K562 (cell line): ENCODE measurements at regions not wholly inside any gene's neighbourhood (a gene's known extent, or its start where the extent isn't known, plus 50 kb on each side); places are given as distances from the start of the nearest gene placed in this dataset.

Experiments
- ATAC-seq: fragments of 200-7000 bp; cut with Tn5 transposase; 3 replicates; pipeline ENCODE4 v1.9.1; 2020; ENCODE audit warnings: moderate library complexity
- BruUV-seq: library from RNA; stranded (reverse); fragments of 400-500 nt; replicated peaks from 2 replicates; lab custom pipeline; 2021; lab: Mats Ljungman, UMichigan
- CTCF ChIA-PET: fragments of 300-600 bp; formaldehyde crosslinking; extraction: SDS; loops from one replicate; lab custom pipeline; 2021; ENCODE audit warnings: low intra/inter-chr PET ratio; lab: Yijun Ruan, JAX
- POLR2A ChIA-PET: fragments of 300-600, 350-650 bp; sonication (Branson Sonifier 250); formaldehyde crosslinking; extraction: SDS; loops from one replicate; lab custom pipeline; 2021; ENCODE audit warnings: antibody characterized with exemption, inconsistent platforms; lab: Yijun Ruan, JAX
- DNase-seq, 4 experiments: peaks; one replicate each; pipeline versions ENCODE4 v3.0.0 to v3.0.0-alpha.2; 2011 to 2018; ENCODE audit warnings: low spot score in 3 of 4, mixed read lengths in 3 of 4; ENCODE audit errors: extremely low read depth in 1 of 4
- FAIRE-seq: peaks from 2 replicates; lab custom pipeline; 2011; peaks lifted over from hg19 to GRCh38; lab: Jason Lieb, UNC
- H2AFZ ChIP-seq: 2 replicates; pipeline ENCODE4 v1.6.0; 2011; ENCODE audit warnings: low read depth, low read length, control low read depth, inconsistent platforms
- H3K27ac ChIP-seq: fragments of 200-600 bp; 3 replicates; pipeline ENCODE4 v1.8.0; 2011; ENCODE audit warnings: low read depth, mild to moderate bottlenecking, control low read depth, inconsistent platforms, low read length, moderate library complexity, mixed read lengths; ENCODE audit errors: extremely low read depth
- H3K27me3 ChIP-seq, 2 experiments: fragments of 300-600 bp in 1 of 2; 2 replicates in 1 of 2; 3 replicates in 1 of 2; pipeline versions ENCODE4 v1.6.0 to v1.8.0; 2011; ENCODE audit warnings: inconsistent platforms in 2 of 2, low read length in 2 of 2, mild to moderate bottlenecking in 1 of 2, mixed read lengths in 1 of 2, moderate library complexity in 1 of 2; ENCODE audit not compliant: control insufficient read depth in 2 of 2, insufficient read depth in 2 of 2
- H3K36me3 ChIP-seq: fragments of 300-600 bp; 3 replicates; pipeline ENCODE4 v1.8.0; 2011; ENCODE audit warnings: mild to moderate bottlenecking, low read length, inconsistent platforms; ENCODE audit not compliant: control insufficient read depth, insufficient read depth
- H3K4me1 ChIP-seq, 2 experiments: fragments of 200-600 bp in 1 of 2; replicated peaks in 1 of 2; 2 replicates in 1 of 2; 3 replicates in 1 of 2; pipeline versions ENCODE4 v1.5.1 to v1.8.0; 2011; ENCODE audit warnings: inconsistent platforms in 2 of 2, low read length in 2 of 2, mild to moderate bottlenecking in 1 of 2, mixed read lengths in 1 of 2, moderate library complexity in 1 of 2; ENCODE audit not compliant: control insufficient read depth in 2 of 2, insufficient read depth in 2 of 2
- H3K4me2 ChIP-seq: 2 replicates; pipeline ENCODE4 v1.6.1; 2011; ENCODE audit warnings: low read length, control low read depth, inconsistent platforms, mixed read lengths; ENCODE audit not compliant: insufficient read depth
- H3K4me3 ChIP-seq: fragments of 200-600 bp; sonication (generic), shearing (Covaris generic); 2 replicates; pipeline ENCODE4 v1.5.1; 2016; ENCODE audit warnings: control low read depth, inconsistent platforms
- H3K79me2 ChIP-seq: fragments of 200-600 bp; 3 replicates; pipeline ENCODE4 v1.8.0; 2011; ENCODE audit warnings: low read length, inconsistent platforms; ENCODE audit not compliant: control insufficient read depth, insufficient read depth
- H3K9ac ChIP-seq, 2 experiments: 2 replicates each; pipeline versions ENCODE4 v1.6.0 to v1.6.1; 2011; ENCODE audit warnings: low read depth in 2 of 2, low read length in 2 of 2, control low read depth in 1 of 2, inconsistent platforms in 1 of 2, mild to moderate bottlenecking in 1 of 2, mixed read lengths in 1 of 2; ENCODE audit not compliant: insufficient read depth in 1 of 2
- H3K9me1 ChIP-seq: one replicate; pipeline ENCODE4 v1.6.0; 2011; ENCODE audit warnings: inconsistent platforms, mild to moderate bottlenecking, low read length, moderate library complexity; ENCODE audit not compliant: control insufficient read depth, insufficient read depth
- H3K9me3 ChIP-seq: replicated peaks from 2 replicates; pipeline ENCODE4 v1.5.1; 2011; ENCODE audit warnings: low read depth, low read length, inconsistent platforms; ENCODE audit not compliant: control insufficient read depth, insufficient read depth
- H4K20me1 ChIP-seq: replicated peaks from 2 replicates; pipeline ENCODE4 v1.6.1; 2011; ENCODE audit warnings: low read length, inconsistent platforms, mixed read lengths; ENCODE audit not compliant: control insufficient read depth, insufficient read depth
- CREB5 ChIP-seq: fragments of 250-450 bp; sonication (Bioruptor Pico); IDR thresholded peaks from 2 replicates; pipeline ENCODE4 v1.5.0; 2020; ENCODE audit warnings: mild to moderate bottlenecking
- IFI16 ChIP-seq: fragments of 250-450 bp; sonication (Bioruptor Pico); IDR thresholded peaks from 2 replicates; pipeline ENCODE4 v2.1.2; 2022; ENCODE audit warnings: mild to moderate bottlenecking, inconsistent platforms
- PURB ChIP-seq: sonication (generic); formaldehyde crosslinking; IDR thresholded peaks from 2 replicates; pipeline ENCODE4 v1.9.0; 2021; ENCODE audit warnings: low read depth, mild to moderate bottlenecking, missing genetic modification reagents
- SMC3 ChIP-seq: conservative IDR thresholded peaks from 2 replicates; pipeline ENCODE4 v1.6.1; 2011; ENCODE audit warnings: low read depth, low read length, improper control_type of control experiment; ENCODE audit not compliant: insufficient read depth
- SNRNP70 ChIP-seq: fragments of 200-400 bp; formaldehyde crosslinking; optimal IDR thresholded peaks from 2 replicates; pipeline ENCODE3; 2017; ENCODE audit warnings: low read depth, low read length
- ZMIZ1 ChIP-seq, 2 experiments: fragments of 150-350 bp in 1 of 2; IDR thresholded peaks; 2 replicates each; pipeline ENCODE4 v1.6.1; 2012 to 2016; ENCODE audit warnings: low read depth in 2 of 2, low read length in 2 of 2, mild to moderate bottlenecking in 1 of 2, moderate library complexity in 1 of 2
- ZSCAN32 ChIP-seq: fragments of 450-650 bp; formaldehyde crosslinking; IDR thresholded peaks from 2 replicates; pipeline ENCODE4 v1.4.0; 2020; ENCODE audit warnings: mild to moderate bottlenecking, moderate library complexity
- in situ Hi-C: fragments of 300-500 bp; cut with MboI; formaldehyde crosslinking; loops from 4 replicates; pipeline ENCODE4 v1.15.0; 2018; ENCODE audit warnings: inconsistent platforms, mixed read lengths
- intact Hi-C: fragments of 100-400 bp; cut with micrococcal nuclease; formaldehyde crosslinking; loops from 2 replicates; pipeline ENCODE4 v1.14.2; 2022

- no peaks in the 10 kb centered on the region for H3K4me1 ChIP-seq
- H3K4me2 ChIP-seq = no peak overlapping the region
- H3K27ac ChIP-seq = no peak overlapping the region
- FAIRE-seq (no peak), ATAC-seq (no peak), DNase-seq (no peak)
- H4K20me1 ChIP-seq = no peaks in the 10 kb centered on the region
- H3K36me3 ChIP-seq = no peaks in the 10 kb centered on the region
- H3K9ac ChIP-seq = no peak overlapping the region
- H3K79me2 ChIP-seq = no peaks in the 10 kb centered on the region
- in situ Hi-C loops = no loop called here
- TF ChIP-seq SNRNP70 (no peak), ZMIZ1 (IDR thresholded peaks at IDR 0.05; ENCODE audit: low read depth in 2 of 2, low read length in 2 of 2) (no peak), CREB5 (CRISPR knock-in tag) (no peak), ZSCAN32 (CRISPR knock-in tag) (no peak), IFI16 (CRISPR knock-in tag) (no peak), PURB (CRISPR knock-in tag) (no peak), SMC3 (no peak)
- no peak overlapping the region for H3K4me3 ChIP-seq
- H2AFZ ChIP-seq = no peak overlapping the region
- intact Hi-C loops = no loop called here
- no peaks in the 10 kb centered on the region for H3K27me3 ChIP-seq
- CTCF ChIA-PET = no interaction called here
- no TSS peak for BruUV-seq
- H3K9me1 ChIP-seq = no peaks in the 10 kb centered on the region
- no peaks in the 10 kb centered on the region for H3K9me3 ChIP-seq
- POLR2A ChIA-PET = interaction anchor here (0.9 kb wide), 1 partner anchor 20 kb away, joined by 3 read pairs; no protein-coding TSS in a partner anchor
These were observed 156.8 kb upstream of the ATP1B1 start for GRCh38 chr1:168949672-168950071.
